ENCODE measurements at regions not wholly inside any gene's neighbourhood (a gene's known extent, or its start where the extent isn't known, plus 50 kb on each side); places are given as distances from the start of the nearest gene placed in this dataset.
"Not testable (repeated sequence)": the region's sequence is repeated elsewhere in the genome, so short reads cannot be mapped to it uniquely, and the experiment has no call there.

- TF ChIP-seq, protein P1, sequence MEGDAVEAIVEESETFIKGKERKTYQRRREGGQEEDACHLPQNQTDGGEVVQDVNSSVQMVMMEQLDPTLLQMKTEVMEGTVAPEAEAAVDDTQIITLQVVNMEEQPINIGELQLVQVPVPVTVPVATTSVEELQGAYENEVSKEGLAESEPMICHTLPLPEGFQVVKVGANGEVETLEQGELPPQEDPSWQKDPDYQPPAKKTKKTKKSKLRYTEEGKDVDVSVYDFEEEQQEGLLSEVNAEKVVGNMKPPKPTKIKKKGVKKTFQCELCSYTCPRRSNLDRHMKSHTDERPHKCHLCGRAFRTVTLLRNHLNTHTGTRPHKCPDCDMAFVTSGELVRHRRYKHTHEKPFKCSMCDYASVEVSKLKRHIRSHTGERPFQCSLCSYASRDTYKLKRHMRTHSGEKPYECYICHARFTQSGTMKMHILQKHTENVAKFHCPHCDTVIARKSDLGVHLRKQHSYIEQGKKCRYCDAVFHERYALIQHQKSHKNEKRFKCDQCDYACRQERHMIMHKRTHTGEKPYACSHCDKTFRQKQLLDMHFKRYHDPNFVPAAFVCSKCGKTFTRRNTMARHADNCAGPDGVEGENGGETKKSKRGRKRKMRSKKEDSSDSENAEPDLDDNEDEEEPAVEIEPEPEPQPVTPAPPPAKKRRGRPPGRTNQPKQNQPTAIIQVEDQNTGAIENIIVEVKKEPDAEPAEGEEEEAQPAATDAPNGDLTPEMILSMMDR (conservative IDR thresholded peaks at IDR 0.05; ENCODE audit: low read length), result not testable (repeated sequence)
- not testable (repeated sequence) for TF ChIP-seq EZH2phosphoT487 (IDR thresholded peaks at IDR 0.05; ENCODE audit: borderline replicate concordance, low read depth, low read length)
Observed at GRCh38 chrX:40861952-40862554, 126.7 kb upstream of the MED14 start.

Data from OCI-LY7 (cell line).